ENCODE measurements at regions not wholly inside any gene's neighbourhood (a gene's known extent, or its start where the extent isn't known, plus 50 kb on each side); places are given as distances from the start of the nearest gene placed in this dataset.

- TF ChIP-seq, protein P1, sequence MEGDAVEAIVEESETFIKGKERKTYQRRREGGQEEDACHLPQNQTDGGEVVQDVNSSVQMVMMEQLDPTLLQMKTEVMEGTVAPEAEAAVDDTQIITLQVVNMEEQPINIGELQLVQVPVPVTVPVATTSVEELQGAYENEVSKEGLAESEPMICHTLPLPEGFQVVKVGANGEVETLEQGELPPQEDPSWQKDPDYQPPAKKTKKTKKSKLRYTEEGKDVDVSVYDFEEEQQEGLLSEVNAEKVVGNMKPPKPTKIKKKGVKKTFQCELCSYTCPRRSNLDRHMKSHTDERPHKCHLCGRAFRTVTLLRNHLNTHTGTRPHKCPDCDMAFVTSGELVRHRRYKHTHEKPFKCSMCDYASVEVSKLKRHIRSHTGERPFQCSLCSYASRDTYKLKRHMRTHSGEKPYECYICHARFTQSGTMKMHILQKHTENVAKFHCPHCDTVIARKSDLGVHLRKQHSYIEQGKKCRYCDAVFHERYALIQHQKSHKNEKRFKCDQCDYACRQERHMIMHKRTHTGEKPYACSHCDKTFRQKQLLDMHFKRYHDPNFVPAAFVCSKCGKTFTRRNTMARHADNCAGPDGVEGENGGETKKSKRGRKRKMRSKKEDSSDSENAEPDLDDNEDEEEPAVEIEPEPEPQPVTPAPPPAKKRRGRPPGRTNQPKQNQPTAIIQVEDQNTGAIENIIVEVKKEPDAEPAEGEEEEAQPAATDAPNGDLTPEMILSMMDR (IDR thresholded peaks at IDR 0.05): no peak
- no peak for TF ChIP-seq POLR2A (IDR thresholded peaks at IDR 0.05)
- no peak for TF ChIP-seq EP300 (IDR thresholded peaks at IDR 0.05)
These were observed 527.4 kb upstream of the ATXN8OS start for GRCh38 chr13:69580255-69580654.
